DOHH2 (cell line): ENCODE measurements at regions not wholly inside any gene's neighbourhood (a gene's known extent, or its start where the extent isn't known, plus 50 kb on each side); places are given as distances from the start of the nearest gene placed in this dataset.

Experiments
- H3F3A ChIP-seq: fragments of 200-600 bp; sonication (generic), shearing (Covaris generic); 2 replicates; pipeline ENCODE4 v1.6.0; 2016; ENCODE audit warnings: antibody characterized with exemption, mild to moderate bottlenecking; ENCODE audit not compliant: control insufficient read depth, insufficient read depth
- H3K27ac ChIP-seq: fragments of 200-600 bp; sonication (generic); 2 replicates; pipeline ENCODE4 v1.5.1; 2014; ENCODE audit warnings: low read depth, mild to moderate bottlenecking, low read length, moderate library complexity
- H3K27me3 ChIP-seq: fragments of 200-600 bp; sonication (generic); 2 replicates; pipeline ENCODE4 v1.6.1; 2014; ENCODE audit warnings: mild to moderate bottlenecking, low read length, mixed read lengths; ENCODE audit not compliant: control insufficient read depth
- H3K36me3 ChIP-seq: fragments of 200-600 bp; sonication (generic); 2 replicates; pipeline ENCODE4 v1.6.1; 2014; ENCODE audit warnings: mild to moderate bottlenecking, low read length, moderate library complexity, mixed read lengths; ENCODE audit not compliant: control insufficient read depth
- H3K4me1 ChIP-seq: fragments of 200-600 bp; sonication (generic); 2 replicates; pipeline ENCODE4 v1.6.1; 2014; ENCODE audit warnings: mild to moderate bottlenecking, low read length, mixed read lengths; ENCODE audit not compliant: control insufficient read depth
- H3K4me2 ChIP-seq: fragments of 200-600 bp; sonication (generic); 2 replicates; pipeline ENCODE4 v1.6.0; 2014; ENCODE audit warnings: mild to moderate bottlenecking, low read length, moderate library complexity
- H3K4me3 ChIP-seq: fragments of 200-600 bp; sonication (generic); 2 replicates; pipeline ENCODE4 v1.5.1; 2014; ENCODE audit warnings: mild to moderate bottlenecking, low read length, mixed read lengths
- H3K79me2 ChIP-seq: fragments of 200-600 bp; sonication (generic); 2 replicates; pipeline ENCODE4 v1.6.1; 2014; ENCODE audit warnings: mild to moderate bottlenecking, low read length, mixed read lengths; ENCODE audit not compliant: control insufficient read depth
- H3K9me2 ChIP-seq: fragments of 200-600 bp; sonication (generic); replicated peaks from 2 replicates; pipeline ENCODE4 v1.6.1; 2014; ENCODE audit warnings: mild to moderate bottlenecking, low read length, mixed read lengths; ENCODE audit not compliant: control insufficient read depth
- H3K9me3 ChIP-seq: fragments of 200-600 bp; sonication (generic); 2 replicates; pipeline ENCODE4 v1.6.1; 2014; ENCODE audit warnings: antibody characterized with exemption, low read length, mixed read lengths; ENCODE audit not compliant: control insufficient read depth, insufficient read depth
- H4K20me1 ChIP-seq: fragments of 200-600 bp; sonication (generic); 2 replicates; pipeline ENCODE4 v1.6.0; 2014; ENCODE audit warnings: low read depth, mild to moderate bottlenecking, antibody characterized with exemption, low read length, moderate library complexity; ENCODE audit not compliant: control insufficient read depth, insufficient read depth
- EZH2phosphoT487 ChIP-seq: fragments of 200-600 bp; sonication (generic); IDR thresholded peaks from 2 replicates; pipeline ENCODE4 v1.6.1; 2017; ENCODE audit warnings: borderline replicate concordance, mild to moderate bottlenecking, antibody characterized with exemption, low read length, moderate library complexity, mixed read lengths
- TF ChIP-seq, protein P1 (sequence below): fragments of 200-600 bp; sonication (generic); IDR thresholded peaks from one replicate; pipeline ENCODE4 v1.5.1; 2014; ENCODE audit warnings: antibody characterized with exemption, mild to moderate bottlenecking, low read depth, low read length; ENCODE audit not compliant: poor library complexity, severe bottlenecking

GRCh38 chr9:116020146-116020545, 133.4 kb upstream of the PAPPA start:
- no peak overlapping the region for H3K27ac ChIP-seq
- no peaks in the 10 kb centered on the region for H3K36me3 ChIP-seq
- H3K4me3 ChIP-seq = no peak overlapping the region
- H4K20me1 ChIP-seq = no peaks in the 10 kb centered on the region
- H3K4me1 ChIP-seq = no peaks in the 10 kb centered on the region
- TF ChIP-seq EZH2phosphoT487 = no peak
- no peaks in the 10 kb centered on the region for H3K27me3 ChIP-seq
- no peak overlapping the region for H3K4me2 ChIP-seq
- no peaks in the 10 kb centered on the region for H3K9me3 ChIP-seq
- H3K79me2 ChIP-seq = no peaks in the 10 kb centered on the region
- no peaks in the 10 kb centered on the region for H3F3A ChIP-seq
- no peaks in the 10 kb centered on the region for H3K9me2 ChIP-seq

DNA sequence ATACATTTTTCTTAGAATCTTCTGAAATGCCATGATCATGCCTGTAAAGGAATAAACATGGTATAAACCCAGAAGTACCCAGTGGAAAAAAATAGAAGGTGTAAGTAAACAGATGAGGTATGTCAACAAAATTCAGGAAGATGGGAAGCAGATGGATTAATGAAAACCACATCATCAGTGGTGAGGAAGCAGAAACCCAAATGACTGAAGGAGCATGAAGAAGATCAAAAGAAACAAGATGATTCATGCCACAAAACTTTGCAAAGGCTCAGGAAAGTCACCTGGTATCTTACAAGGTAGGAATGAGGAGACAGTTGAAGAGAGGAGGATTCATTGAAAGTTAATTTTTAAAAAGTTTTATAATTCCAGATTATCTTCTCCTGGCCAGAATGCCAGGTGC, 132.8 kb upstream of the PAPPA start:
- H3K4me1 ChIP-seq = no peaks in the 10 kb centered on the region
- no peaks in the 10 kb centered on the region for H3K9me2 ChIP-seq
- H3K27ac ChIP-seq = no peak overlapping the region
- no peak overlapping the region for H3K4me3 ChIP-seq
- no peak overlapping the region for H3K4me2 ChIP-seq
- no peaks in the 10 kb centered on the region for H3K27me3 ChIP-seq
- no peaks in the 10 kb centered on the region for H3K79me2 ChIP-seq
- no peaks in the 10 kb centered on the region for H3F3A ChIP-seq
- no peaks in the 10 kb centered on the region for H4K20me1 ChIP-seq
- no peak for TF ChIP-seq EZH2phosphoT487
- H3K36me3 ChIP-seq = no peaks in the 10 kb centered on the region
- H3K9me3 ChIP-seq = no peaks in the 10 kb centered on the region

GRCh38 chr9:116027096-116027495, 126.5 kb upstream of the PAPPA start:
- Histone ChIP-seq H3K4me1 (no peaks in the 10 kb centered on the region), H3K79me2 (no peaks in the 10 kb centered on the region), H3K27me3 (no peaks in the 10 kb centered on the region), H3K36me3 (no peaks in the 10 kb centered on the region), H3K9me3 (no peaks in the 10 kb centered on the region), H3F3A (no peaks in the 10 kb centered on the region), H3K4me3 (no peak overlapping the region), H3K27ac (no peak overlapping the region), H3K4me2 (no peak overlapping the region), H3K9me2 (no peaks in the 10 kb centered on the region), H4K20me1 (no peaks in the 10 kb centered on the region)
- TF ChIP-seq EZH2phosphoT487 = no peak

DNA sequence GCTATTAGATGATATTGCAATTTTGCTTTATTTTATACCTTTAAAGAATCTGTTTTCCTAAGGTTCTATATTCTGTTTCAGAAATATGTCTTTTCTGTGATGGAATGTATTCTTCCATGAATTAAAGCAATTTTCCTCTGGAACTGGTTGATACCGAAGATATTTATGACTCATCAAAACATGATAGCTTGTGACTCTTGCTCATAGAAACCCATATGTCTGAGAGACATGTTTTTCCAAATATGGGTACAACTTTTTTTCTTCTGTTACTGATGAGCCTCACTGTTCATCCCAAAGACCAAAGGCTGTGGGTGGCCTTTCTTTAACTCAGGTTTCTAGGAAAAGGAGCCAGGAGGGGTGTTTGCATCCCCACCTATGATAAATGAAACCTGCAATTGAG, 126.1 kb upstream of the PAPPA start:
- no peaks in the 10 kb centered on the region for H3K27me3 ChIP-seq
- H4K20me1 ChIP-seq = no peaks in the 10 kb centered on the region
- no peaks in the 10 kb centered on the region for H3F3A ChIP-seq
- no peak overlapping the region for H3K4me2 ChIP-seq
- no peaks in the 10 kb centered on the region for H3K4me1 ChIP-seq
- no peak overlapping the region for H3K27ac ChIP-seq
- no peaks in the 10 kb centered on the region for H3K9me2 ChIP-seq
- H3K36me3 ChIP-seq = no peaks in the 10 kb centered on the region
- TF ChIP-seq, protein P1, sequence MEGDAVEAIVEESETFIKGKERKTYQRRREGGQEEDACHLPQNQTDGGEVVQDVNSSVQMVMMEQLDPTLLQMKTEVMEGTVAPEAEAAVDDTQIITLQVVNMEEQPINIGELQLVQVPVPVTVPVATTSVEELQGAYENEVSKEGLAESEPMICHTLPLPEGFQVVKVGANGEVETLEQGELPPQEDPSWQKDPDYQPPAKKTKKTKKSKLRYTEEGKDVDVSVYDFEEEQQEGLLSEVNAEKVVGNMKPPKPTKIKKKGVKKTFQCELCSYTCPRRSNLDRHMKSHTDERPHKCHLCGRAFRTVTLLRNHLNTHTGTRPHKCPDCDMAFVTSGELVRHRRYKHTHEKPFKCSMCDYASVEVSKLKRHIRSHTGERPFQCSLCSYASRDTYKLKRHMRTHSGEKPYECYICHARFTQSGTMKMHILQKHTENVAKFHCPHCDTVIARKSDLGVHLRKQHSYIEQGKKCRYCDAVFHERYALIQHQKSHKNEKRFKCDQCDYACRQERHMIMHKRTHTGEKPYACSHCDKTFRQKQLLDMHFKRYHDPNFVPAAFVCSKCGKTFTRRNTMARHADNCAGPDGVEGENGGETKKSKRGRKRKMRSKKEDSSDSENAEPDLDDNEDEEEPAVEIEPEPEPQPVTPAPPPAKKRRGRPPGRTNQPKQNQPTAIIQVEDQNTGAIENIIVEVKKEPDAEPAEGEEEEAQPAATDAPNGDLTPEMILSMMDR = no peak
- no peak for TF ChIP-seq EZH2phosphoT487
- H3K9me3 ChIP-seq = no peaks in the 10 kb centered on the region
- H3K4me3 ChIP-seq = no peak overlapping the region
- H3K79me2 ChIP-seq = no peaks in the 10 kb centered on the region

DNA sequence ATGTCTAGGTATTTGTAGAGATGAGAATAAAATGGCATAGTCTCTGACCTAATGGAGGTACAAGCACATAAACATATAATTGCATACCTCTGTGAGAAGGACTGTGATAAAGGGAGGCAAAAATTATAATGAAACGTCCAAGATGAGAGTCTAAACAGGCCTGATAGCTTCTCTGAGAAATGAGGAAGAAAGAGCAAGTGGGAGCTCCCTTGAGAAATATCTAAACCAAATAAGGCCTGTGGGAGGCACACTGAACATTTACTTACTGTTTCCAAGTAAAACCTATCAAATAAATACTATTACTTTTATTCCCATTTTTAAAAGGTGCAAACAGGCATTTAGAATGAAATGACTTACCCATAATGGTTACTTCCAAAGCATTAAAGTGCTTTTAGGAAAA, 125.6 kb upstream of the PAPPA start:
- no peaks in the 10 kb centered on the region for H3K36me3 ChIP-seq
- no peaks in the 10 kb centered on the region for H3K4me1 ChIP-seq
- no peak overlapping the region for H3K27ac ChIP-seq
- H3K4me2 ChIP-seq = no peak overlapping the region
- no peaks in the 10 kb centered on the region for H3K9me3 ChIP-seq
- no peaks in the 10 kb centered on the region for H3K9me2 ChIP-seq
- no peaks in the 10 kb centered on the region for H3K27me3 ChIP-seq
- no peaks in the 10 kb centered on the region for H3F3A ChIP-seq
- TF ChIP-seq EZH2phosphoT487 = no peak
- TF ChIP-seq, protein P1 = no peak
- H3K79me2 ChIP-seq = no peaks in the 10 kb centered on the region
- no peaks in the 10 kb centered on the region for H4K20me1 ChIP-seq
- no peak overlapping the region for H3K4me3 ChIP-seq
